ENCODE measurements at regions not wholly inside any gene's neighbourhood (a gene's known extent, or its start where the extent isn't known, plus 50 kb on each side); places are given as distances from the start of the nearest gene placed in this dataset.

GRCh38 chr11:10400856-10401255, 54.2 kb upstream of the AMPD3 start:
- no peak for TF ChIP-seq CTCF (conservative IDR thresholded peaks at IDR 0.05; ENCODE audit: low read depth, low read length)
- no peak for DNase-seq (ENCODE audit: low read depth)

GRCh38 chr11:10401256-10401655, 53.8 kb upstream of the AMPD3 start:
- TF ChIP-seq CTCF (conservative IDR thresholded peaks at IDR 0.05; ENCODE audit: low read depth, low read length) = no peak
- no peak for DNase-seq (ENCODE audit: low read depth)

More at GRCh38 chr11:10400856-10401255, 54.2 kb upstream of the AMPD3 start:
- H3K4me3 ChIP-seq (ENCODE audit: low read length) = no peak overlapping the region

GRCh38 chr11:10401696-10402392, 53.2 kb upstream of the AMPD3 start:
- H3K4me3 ChIP-seq (ENCODE audit: low read length) = no peak overlapping the region

More at GRCh38 chr11:10401256-10401655, 53.8 kb upstream of the AMPD3 start:
- no peak overlapping the region for H3K4me3 ChIP-seq (ENCODE audit: low read length)

More at GRCh38 chr11:10401696-10402392, 53.2 kb upstream of the AMPD3 start:
- DNase-seq (ENCODE audit: low read depth) = no peak
- TF ChIP-seq CTCF (conservative IDR thresholded peaks at IDR 0.05; ENCODE audit: low read depth, low read length) = no peak

Data from retinal pigment epithelial cell (primary cell).